Right hindlimb (tissue), 1 donor: ENCODE measurements at regions not wholly inside any gene's neighbourhood (a gene's known extent, or its start where the extent isn't known, plus 50 kb on each side); places are given as distances from the start of the nearest gene placed in this dataset.
"Not testable (repeated sequence)": the region's sequence is repeated elsewhere in the genome, so short reads cannot be mapped to it uniquely, and the experiment has no call there.

Experiments used
- DNase-seq: peaks from one replicate; pipeline ENCODE4 v3.0.0-alpha.2; 2018

- DNase-seq = no peak
These were observed 114.7 kb upstream of the PLCL2 start for GRCh38 chr3:16770021-16770420.

- no peak for DNase-seq
These were observed 114.0 kb upstream of the PLCL2 start for GRCh38 chr3:16770792-16771191.

GRCh38 chr3:16773594-16773993, 111.2 kb upstream of the PLCL2 start:
- DNase-seq = not testable (repeated sequence)

- DNase-seq = not testable (repeated sequence)
These were observed 110.2 kb upstream of the PLCL2 start for GRCh38 chr3:16774536-16774935.

DNA sequence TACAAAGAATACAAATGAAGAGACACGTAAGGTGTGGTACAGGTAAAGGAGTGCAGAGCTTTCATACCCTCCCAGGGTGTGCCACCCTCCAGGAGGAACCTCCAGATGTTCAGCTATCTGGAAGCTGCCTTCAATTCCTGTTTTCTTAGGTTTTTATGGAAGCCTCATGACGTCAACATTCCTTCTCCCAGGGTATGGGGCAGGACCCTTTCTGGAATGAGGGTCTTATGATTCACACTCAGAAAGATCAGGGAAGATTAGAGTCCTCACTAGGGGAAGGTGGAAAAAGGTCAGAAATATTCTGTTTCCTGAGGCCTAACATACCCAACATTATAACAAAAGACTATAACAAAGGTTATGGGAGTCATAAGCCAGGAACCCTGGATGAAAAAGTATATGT, 99.8 kb upstream of the PLCL2 start:
- no peak for DNase-seq

DNA sequence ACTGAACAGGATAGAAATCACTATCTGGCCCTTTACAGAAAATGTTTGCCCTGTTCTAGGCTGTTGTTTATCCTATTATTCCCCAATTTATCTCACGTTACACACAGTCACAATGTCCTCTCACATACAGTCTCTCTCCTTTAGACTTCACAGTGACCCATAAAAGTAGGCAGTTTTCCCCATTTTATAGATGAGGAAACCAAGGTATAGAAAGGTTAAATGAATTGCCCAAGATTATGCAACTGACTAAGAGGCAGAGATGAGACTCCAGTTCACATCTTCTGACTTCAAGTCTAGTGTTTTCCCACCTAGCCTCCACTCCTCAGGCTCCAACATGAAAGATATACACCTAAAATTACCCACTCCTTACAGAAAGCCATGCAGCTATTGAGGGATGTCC, 99.3 kb upstream of the PLCL2 start:
- DNase-seq = no peak

DNA sequence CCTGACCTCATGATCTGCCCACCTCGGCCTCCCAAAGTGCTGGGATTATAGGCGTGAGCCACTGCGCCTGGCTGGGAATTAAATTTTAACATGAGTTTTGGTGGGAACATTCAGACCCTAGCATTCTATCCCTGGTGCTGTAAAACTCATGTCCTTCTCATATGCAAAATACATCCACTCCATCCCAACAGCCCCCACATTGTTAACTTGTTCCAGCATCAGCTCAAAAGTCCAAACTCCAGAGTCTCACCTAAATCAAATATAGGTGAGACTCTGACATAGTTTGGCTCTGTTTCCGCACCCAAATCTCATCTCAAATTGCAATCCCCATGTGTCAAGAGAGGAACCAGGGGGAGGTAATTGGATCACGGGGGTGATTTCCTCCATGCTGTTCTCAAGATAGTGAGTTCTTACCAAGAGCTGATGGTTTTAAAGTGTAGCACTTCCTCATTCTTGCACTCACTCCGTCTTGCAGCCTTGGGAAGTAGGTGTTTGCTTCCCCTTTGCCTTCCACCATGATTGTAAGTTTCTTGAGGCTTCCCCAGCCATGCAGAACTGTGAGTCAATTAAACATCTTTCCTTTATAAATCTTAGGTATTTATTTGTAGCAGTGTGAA, 96.2 kb upstream of the PLCL2 start:
- DNase-seq = no peak

DNA sequence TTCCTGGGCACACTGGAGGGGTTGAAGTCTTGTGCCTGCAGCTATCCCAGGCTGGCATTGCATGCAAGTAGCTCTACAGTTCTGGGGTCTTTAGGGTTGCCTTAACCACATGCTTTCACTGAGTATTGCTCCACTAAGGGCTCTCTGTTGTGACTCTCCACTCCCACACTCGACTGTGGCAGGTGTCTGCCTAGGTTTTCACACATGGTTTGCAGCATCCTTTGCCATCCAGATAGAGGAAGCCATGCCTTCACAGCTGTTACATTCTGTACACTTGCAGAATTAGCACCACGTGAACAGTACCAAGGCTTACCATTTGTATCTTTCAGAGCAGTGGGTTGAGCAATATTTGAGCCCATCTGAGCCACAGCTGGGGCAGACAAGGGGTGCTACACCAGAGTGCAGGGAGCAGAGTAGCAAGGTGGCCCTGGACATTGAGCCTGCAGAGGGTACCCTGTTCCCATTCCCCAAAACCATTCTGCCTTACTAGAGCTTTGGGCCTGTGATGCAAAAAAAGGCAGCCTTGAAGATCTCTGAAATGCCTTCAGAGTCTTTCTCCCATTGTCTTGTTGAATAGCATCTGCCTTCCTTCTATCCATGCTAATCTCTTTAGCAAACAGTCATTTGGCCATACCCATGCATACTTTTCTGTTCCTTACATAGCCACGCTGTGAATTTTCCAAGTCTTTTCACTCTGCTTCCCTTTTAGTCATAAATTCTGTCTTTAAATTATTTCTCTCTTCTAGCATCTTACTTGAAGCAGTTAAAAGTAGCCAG, 95.2 kb upstream of the PLCL2 start:
- DNase-seq = no peak

- no peak for DNase-seq
These were observed 94.0 kb upstream of the PLCL2 start for GRCh38 chr3:16790432-16791400.

DNA sequence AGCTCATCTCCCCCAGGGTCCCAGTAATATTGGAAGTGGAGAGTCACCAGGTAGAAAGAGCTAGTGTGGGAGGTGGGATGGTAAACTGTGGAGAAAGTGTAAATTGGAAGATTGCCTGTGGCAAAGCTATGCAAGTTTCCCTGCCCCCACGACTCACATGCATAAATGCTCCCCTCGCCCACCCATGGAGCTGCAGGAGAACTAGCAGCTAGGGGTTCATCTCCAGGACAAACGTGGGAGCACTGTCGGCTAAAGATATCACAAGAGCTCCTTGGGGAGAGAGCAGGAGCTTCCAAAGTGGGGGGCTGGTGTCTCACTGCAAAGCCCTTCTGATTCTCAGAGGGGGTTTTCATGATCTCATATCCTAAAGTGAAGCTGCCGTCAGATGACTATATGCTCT, 91.4 kb upstream of the PLCL2 start:
- no peak for DNase-seq

DNA sequence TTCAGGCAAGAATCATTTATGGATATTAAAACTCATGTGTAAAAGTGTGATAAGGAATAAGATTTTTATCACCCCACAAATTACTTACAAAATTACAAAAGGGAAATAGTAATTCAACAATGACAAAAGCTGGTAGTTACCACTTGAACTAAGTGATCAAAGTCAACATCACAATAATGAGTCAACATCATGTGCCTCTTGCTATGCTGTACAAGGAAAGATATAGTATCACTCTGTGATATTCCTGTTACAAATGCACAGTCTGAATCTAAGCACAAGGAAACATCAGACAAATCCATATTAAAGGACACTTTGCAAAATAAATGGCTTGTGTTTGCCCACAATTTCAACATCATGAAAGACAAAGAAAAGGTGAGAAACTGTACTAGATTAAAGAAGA, 90.5 kb upstream of the PLCL2 start:
- no peak for DNase-seq

DNA sequence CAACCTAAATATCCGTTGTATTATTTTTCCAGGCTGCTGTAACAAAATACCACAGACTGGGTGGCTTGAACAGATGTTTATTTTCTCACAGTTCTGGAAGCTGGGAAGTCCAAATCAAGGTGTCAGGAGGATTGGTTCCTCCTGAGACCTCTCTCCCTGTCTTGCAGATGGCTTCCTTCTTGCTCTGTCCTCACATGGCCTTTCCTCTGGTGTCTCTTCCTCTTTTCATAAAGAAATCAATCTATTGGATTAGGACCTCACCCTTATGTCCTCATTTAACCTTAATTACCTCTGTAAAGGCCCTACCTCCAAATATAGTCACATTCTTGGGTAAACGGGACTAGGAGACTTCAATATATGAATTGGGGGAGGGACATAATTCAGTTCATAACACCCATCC, 89.2 kb upstream of the PLCL2 start:
- no peak for DNase-seq

DNA sequence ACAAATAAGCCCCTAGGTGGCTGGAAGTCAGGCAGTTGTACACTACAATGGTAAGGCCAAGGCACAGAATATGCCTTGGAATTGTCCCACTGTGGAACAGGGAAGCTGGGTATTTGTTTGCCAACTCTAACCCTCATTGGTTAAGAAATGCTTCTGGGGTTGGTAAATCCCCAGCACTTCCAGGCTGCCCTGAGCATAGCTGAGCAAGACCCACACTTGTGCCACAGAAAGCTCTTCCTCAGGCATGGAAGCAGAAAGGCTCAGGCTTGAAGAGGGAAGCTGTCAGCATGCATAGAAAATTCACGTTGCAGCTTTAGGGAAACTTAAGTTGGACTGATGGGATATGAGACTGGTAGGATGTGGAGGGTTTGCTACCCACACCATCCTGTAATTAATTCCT, 86.9 kb upstream of the PLCL2 start:
- DNase-seq = no peak

GRCh38 chr3:16798738-16799137, 86.0 kb upstream of the PLCL2 start:
- DNase-seq = no peak

- no peak for DNase-seq
These were observed 84.4 kb upstream of the PLCL2 start for GRCh38 chr3:16800361-16800760.

DNA sequence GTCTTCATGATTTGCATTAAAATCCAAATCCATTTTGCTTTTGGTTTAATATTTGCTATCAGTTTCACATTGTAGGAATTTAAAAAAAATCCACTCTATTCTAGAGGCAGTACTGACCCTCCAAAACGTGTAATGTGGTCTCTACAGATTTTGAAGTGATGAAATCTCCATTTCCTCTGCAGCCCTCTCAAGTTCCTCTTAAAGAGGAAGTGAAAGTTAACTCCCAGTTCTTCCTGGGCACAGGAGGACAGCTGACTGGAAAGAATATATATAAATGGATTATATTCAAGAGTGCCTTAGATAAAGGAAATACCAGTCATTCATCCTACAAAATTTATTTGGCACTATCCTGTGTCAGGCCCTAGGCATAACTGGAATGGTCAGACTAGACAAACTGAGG, 83.5 kb upstream of the PLCL2 start:
- no peak for DNase-seq

- no peak for DNase-seq
These were observed 83.1 kb upstream of the PLCL2 start for GRCh38 chr3:16801698-16802097.

- DNase-seq = no peak
These were observed 82.4 kb upstream of the PLCL2 start for GRCh38 chr3:16802389-16802788.

- DNase-seq = no peak
These were observed 81.7 kb upstream of the PLCL2 start for GRCh38 chr3:16803019-16803418.

DNA sequence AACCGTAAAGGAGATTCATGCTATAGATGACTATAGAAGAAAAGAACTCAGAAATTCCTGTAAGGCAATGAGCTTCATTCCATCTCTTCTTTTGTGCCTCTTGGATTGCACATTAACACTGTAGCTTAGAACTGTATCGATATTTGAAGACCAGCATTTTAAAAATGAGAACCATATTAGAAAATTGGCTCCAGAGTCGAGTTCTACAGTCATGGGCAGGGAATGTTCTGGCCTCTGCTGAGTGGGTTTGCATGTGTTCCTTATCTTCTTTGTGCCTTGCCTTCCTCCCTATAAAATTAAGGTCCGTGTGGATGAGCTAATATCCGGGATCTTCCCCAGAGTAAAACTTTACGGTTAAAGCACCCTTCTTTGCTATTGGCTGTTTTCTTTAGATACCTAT, 77.4 kb upstream of the PLCL2 start:
- no peak for DNase-seq

GRCh38 chr3:16808393-16809107, 76.2 kb upstream of the PLCL2 start:
- no peak for DNase-seq

GRCh38 chr3:16809482-16809881, 75.3 kb upstream of the PLCL2 start:
- DNase-seq = no peak

- DNase-seq = no peak
These were observed 74.8 kb upstream of the PLCL2 start for GRCh38 chr3:16809993-16810392.
